Adrenal gland (tissue), 5 donors: ENCODE measurements at regions not wholly inside any gene's neighbourhood (a gene's known extent, or its start where the extent isn't known, plus 50 kb on each side); places are given as distances from the start of the nearest gene placed in this dataset.

Source experiments
- POLR2A ChIP-seq, 2 donors: fragments of 450-650 bp; IDR thresholded peaks; one replicate each; pipeline ENCODE4 v1.6.1; 2017; ENCODE audit warnings: antibody characterized with exemption in 2 of 2, mild to moderate bottlenecking in 2 of 2, moderate library complexity in 1 of 2
- TF ChIP-seq, protein P1 (sequence below), 6 experiments: fragments of 450-650 bp in 4 of 6; fragments of 200-600 bp in 2 of 6; sonication (generic) in 1 of 6; IDR thresholded peaks; 1 replicate in 5 of 6; 2 replicates in 1 of 6; pipeline versions ENCODE4 v1.5.1 to v1.8.0; 2016 to 2021; ENCODE audit warnings: antibody characterized with exemption in 6 of 6, mild to moderate bottlenecking in 2 of 6, moderate library complexity in 1 of 6
- donor health status: DM: no; HTN: no; CAD: no.

DNA sequence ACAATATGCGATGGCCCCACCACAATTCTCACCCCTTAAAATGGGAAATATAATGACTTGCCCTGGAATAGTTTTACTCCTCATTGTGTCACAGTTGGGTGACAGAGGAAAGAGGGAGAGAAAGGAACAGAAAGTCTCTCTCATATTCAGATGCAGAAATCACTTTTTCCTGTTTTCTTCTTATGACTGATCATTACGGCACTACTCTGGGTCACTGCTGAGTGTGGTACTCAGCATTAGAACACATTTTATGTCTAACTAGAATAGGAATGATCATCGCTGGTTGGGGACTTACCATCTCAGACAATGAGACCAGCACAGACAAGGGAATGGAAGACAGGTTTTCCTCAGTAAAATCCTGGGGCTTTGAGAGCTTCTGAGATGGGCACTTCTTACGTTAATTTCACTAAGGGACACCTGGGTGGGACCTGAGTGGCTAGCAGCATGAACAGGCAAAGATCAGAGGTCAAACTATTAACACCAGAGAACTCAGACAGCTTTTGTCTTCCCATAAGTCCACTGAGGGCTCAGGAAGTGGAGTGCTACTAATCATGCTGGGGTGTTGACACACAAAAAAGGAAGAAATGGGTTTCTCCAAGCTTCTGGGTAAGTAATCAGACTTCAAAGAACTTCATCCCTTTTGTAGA is 54.9 kb upstream of the ARHGAP18 start:
- TF ChIP-seq POLR2A (IDR thresholded peaks at IDR 0.05) = no peak
- TF ChIP-seq, protein P1, sequence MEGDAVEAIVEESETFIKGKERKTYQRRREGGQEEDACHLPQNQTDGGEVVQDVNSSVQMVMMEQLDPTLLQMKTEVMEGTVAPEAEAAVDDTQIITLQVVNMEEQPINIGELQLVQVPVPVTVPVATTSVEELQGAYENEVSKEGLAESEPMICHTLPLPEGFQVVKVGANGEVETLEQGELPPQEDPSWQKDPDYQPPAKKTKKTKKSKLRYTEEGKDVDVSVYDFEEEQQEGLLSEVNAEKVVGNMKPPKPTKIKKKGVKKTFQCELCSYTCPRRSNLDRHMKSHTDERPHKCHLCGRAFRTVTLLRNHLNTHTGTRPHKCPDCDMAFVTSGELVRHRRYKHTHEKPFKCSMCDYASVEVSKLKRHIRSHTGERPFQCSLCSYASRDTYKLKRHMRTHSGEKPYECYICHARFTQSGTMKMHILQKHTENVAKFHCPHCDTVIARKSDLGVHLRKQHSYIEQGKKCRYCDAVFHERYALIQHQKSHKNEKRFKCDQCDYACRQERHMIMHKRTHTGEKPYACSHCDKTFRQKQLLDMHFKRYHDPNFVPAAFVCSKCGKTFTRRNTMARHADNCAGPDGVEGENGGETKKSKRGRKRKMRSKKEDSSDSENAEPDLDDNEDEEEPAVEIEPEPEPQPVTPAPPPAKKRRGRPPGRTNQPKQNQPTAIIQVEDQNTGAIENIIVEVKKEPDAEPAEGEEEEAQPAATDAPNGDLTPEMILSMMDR (IDR thresholded peaks at IDR 0.05) = no peak
